ENCODE measurements at regions not wholly inside any gene's neighbourhood (a gene's known extent, or its start where the extent isn't known, plus 50 kb on each side); places are given as distances from the start of the nearest gene placed in this dataset.
"Not testable (repeated sequence)": the region's sequence is repeated elsewhere in the genome, so short reads cannot be mapped to it uniquely, and the experiment has no call there.

DNA sequence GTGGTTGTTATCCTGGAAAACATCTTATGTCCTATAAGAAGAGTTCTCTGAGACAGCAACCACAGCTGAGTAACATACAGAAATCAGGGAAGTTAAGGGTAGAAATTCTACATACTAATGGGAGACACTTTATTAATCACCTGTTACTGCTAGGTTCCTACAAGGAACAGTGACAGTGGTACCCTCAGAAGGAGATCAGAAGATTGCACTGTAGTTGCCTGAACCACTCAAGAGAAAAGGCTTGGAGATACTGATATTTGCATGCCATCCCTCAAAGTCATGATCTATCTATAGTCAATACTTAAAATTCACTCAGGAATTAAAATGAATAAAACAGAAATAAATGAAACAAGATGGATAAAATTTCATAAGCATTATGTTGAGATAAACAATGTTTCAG is 136.0 kb downstream of the LMLN start:
- DNase-seq: no peak
- Mint-ChIP-seq H3K4me3 (no peak overlapping the region), H3K36me3 (peaks cover 3% of the 10 kb centered on the region), H3K27me3 (peaks cover 27% of the 10 kb centered on the region), H3K4me1 (ENCODE audit: low read depth) (peaks cover 4% of the 10 kb centered on the region), H3K27ac (no peak overlapping the region), H3K9me3 (peaks cover 19% of the 10 kb centered on the region)
- POLR2A ChIA-PET: no interaction called here
- intact Hi-C loops (cut with micrococcal nuclease): no loop called here
- CTCF ChIA-PET: no interaction called here

DNA sequence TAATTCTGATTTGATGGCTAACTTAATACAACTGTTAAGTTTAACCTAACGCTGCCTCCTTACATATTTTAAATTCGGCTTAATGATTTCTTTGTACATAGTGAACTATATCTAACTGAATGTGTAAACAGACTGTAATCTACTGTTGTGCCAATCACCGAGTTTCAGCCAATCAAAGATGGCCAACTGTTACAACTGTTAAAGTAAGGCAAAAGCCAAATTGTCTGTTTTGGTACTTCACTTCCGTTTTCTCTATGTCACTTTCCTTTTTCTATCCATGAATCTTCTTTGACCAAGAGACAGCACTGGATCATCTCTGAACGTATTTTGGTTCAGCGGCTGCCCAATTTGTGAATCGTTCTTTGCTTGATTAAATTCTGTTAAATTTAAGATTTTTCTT is 137.0 kb downstream of the LMLN start:
- POLR2A ChIA-PET: no interaction called here
- Mint-ChIP-seq H3K27me3 (peaks cover 27% of the 10 kb centered on the region), H3K9me3 (peaks cover 19% of the 10 kb centered on the region), H3K4me1 (ENCODE audit: low read depth) (peaks cover 4% of the 10 kb centered on the region), H3K36me3 (peaks cover 3% of the 10 kb centered on the region), H3K27ac (no peak overlapping the region), H3K4me3 (no peak overlapping the region)
- intact Hi-C loops (cut with micrococcal nuclease): no loop called here
- DNase-seq: no peak
- CTCF ChIA-PET: no interaction called here

DNA sequence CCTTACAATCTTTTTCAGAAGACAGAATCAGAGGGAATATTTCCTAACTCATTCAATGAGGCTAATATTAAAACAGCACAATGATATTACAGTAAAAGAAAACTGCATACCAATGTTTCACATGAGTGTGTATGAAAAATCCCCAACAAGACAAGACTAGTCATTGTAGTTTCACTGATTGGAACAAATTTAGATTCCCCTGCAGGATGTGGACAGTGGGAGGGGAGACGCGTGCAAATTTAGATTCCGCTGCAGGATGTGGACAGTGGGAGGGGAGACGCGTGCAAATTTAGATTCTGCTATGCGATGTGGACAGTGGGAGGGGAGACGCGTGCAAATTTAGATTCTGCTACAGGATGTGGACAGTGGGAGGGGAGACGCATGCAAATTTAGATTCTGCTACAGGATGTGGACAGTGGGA is 138.7 kb downstream of the LMLN start:
- peak; percentile 49 for DNase-seq
- H3K27ac Mint-ChIP-seq; intact Hi-C loops (cut with micrococcal nuclease); H3K36me3 Mint-ChIP-seq; H3K4me1 Mint-ChIP-seq (ENCODE audit: low read depth); CTCF ChIA-PET; POLR2A ChIA-PET: not testable (repeated sequence)
- H3K27me3 Mint-ChIP-seq: peaks cover 12% of the 10 kb centered on the region
- peaks cover 24% of the 10 kb centered on the region for H3K9me3 Mint-ChIP-seq
- H3K4me3 Mint-ChIP-seq: peak overlapping the region; percentile 12

DNA sequence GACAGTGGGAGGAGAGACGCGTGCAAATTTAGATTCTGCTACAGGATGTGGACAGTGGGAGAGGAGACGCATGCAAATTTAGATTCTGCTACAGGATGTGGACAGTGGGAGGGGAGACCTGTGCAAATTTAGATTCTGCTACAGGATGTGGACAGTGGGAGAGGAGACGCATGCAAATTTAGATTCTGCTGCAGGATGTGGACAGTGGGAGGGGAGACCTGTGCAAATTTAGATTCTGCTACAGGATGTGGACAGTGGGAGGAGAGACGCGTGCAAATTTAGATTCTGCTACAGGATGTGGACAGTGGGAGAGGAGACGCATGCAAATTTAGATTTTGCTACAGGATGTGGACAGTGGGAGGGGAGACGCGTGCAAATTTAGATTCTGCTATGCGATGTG is 143.1 kb downstream of the LMLN start:
- H3K36me3 Mint-ChIP-seq; DNase-seq; intact Hi-C loops (cut with micrococcal nuclease); H3K27me3 Mint-ChIP-seq; H3K27ac Mint-ChIP-seq; POLR2A ChIA-PET; H3K4me3 Mint-ChIP-seq; CTCF ChIA-PET: not testable (repeated sequence)
- H3K9me3 Mint-ChIP-seq: peaks cover 19% of the 10 kb centered on the region
- peaks cover 16% of the 10 kb centered on the region for H3K4me1 Mint-ChIP-seq (ENCODE audit: low read depth)

DNA sequence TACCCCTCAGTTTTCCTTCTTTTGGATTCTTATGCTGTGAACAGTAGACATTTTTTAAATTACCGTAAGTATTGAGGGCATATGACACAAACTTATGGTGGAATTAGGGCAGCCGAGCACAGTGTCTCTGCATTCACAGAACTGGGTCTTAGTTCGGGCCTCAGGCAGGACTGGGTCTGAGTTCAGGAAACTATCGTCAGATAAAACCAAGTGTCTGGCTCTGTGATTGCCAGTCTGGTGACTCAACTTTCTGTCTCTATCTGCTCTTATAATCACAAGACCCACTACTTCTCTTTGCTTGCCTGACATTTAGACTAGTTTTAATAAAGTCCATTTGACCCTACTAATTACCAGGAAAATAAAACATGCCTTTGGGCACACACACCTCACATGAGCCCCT is 146.2 kb downstream of the LMLN start:
- intact Hi-C loops (cut with micrococcal nuclease): no loop called here
- Mint-ChIP-seq H3K27ac (peak overlapping the region; percentile 63), H3K9me3 (peaks cover 13% of the 10 kb centered on the region), H3K4me3 (no peak overlapping the region), H3K36me3 (peaks cover 4% of the 10 kb centered on the region), H3K4me1 (ENCODE audit: low read depth) (peaks cover 12% of the 10 kb centered on the region), H3K27me3 (peaks cover 12% of the 10 kb centered on the region)
- CTCF ChIA-PET: no interaction called here
- no peak for DNase-seq
- POLR2A ChIA-PET: no interaction called here

DNA sequence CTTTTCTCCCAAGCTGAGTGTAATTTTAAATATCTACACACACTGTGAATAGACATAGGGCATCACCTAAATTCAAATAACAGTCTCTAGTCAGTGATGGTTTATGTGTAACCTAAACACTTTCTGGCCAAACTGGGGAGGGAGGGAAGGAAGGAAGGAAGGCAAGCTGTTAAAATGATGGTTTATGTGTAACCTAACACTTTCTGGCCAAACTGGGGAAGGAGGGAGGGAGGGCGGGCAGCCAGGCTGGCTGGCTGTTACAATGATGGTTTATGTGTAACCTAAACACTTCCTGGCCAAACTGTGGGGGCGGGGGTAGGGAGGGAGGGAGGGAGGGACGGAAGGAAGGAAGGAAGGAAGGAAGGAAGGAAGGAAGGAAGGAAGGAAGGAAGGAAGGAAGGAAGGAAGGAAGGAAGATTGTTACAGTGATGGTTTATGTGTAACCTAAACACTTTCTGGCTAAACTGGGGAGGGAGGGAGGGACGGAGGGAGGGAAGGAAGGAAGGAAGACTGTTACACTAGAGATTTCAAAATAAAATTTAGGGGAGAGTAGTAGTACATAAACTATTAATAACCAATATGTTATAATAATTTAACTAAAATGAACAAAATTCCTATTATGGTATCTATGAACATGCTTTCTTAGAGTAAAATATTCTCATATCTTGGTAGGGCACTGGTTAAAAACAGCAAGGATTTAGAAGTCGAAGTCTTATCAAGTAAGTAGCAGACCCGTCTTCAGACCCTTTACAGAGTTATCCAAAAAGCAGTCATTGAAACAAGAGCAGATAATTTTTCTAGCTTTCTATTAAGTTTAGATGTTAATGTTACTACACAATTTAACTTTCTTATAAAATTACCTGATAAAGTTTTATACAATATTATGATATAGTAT is 148.1 kb downstream of the LMLN start:
- peaks cover 12% of the 10 kb centered on the region for H3K9me3 Mint-ChIP-seq
- H3K4me1 Mint-ChIP-seq (ENCODE audit: low read depth): peaks cover 15% of the 10 kb centered on the region
- H3K4me3 Mint-ChIP-seq: no peak overlapping the region
- no peak overlapping the region for H3K27ac Mint-ChIP-seq
- H3K36me3 Mint-ChIP-seq: peaks cover 4% of the 10 kb centered on the region
- no peak for DNase-seq
- CTCF ChIA-PET: no interaction called here
- POLR2A ChIA-PET: no interaction called here
- intact Hi-C loops (cut with micrococcal nuclease): no loop called here
- peaks cover 20% of the 10 kb centered on the region for H3K27me3 Mint-ChIP-seq

DNA sequence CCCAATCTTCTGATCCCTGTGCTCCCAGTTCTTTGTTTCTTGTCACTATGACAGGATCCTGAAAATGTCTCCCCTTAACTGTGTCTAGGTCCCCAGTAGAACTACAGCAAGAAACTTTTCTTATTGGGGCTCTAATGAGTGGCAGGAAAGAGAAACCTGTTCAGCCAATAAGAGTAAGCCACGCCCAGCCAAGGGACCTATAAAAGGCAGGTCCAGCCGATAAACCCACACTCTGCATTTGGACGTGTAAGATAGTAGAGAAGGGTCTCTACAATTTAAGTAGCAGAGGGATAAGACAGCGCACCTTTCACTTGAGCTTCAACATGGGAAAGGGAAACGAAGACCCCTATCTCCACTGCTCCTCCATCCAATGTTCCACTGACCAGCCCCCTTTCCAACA is 149.9 kb downstream of the LMLN start:
- ChIA-PET CTCF (no interaction called here), POLR2A (no interaction called here)
- Mint-ChIP-seq H3K27ac (no peak overlapping the region), H3K9me3 (peaks cover 8% of the 10 kb centered on the region), H3K27me3 (peaks cover 34% of the 10 kb centered on the region), H3K36me3 (peaks cover 7% of the 10 kb centered on the region), H3K4me3 (no peak overlapping the region), H3K4me1 (ENCODE audit: low read depth) (peaks cover 19% of the 10 kb centered on the region)
- intact Hi-C loops (cut with micrococcal nuclease): no loop called here
- no peak for DNase-seq

DNA sequence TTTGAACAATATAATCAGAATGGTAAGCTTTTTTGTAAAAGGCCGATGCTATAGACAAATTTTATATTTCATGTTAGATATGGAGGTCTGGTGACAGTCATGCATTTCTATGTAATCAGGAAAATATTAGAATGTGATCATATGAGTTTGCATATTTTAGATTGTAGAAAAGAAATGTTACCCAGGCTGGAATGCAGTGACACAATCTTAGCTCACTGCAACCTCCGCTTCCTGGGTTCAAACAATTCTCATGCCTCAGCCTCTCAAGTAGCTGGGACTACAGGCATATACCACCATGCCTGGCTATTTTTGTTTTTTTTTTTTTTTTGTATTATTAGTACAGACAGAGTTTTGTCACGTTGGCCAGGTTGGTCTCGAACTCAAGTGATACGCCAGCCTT is 152.0 kb downstream of the LMLN start:
- intact Hi-C loops (cut with micrococcal nuclease): no loop called here
- no peak overlapping the region for H3K4me3 Mint-ChIP-seq
- H3K27ac Mint-ChIP-seq: no peak overlapping the region
- H3K36me3 Mint-ChIP-seq: peaks cover 5% of the 10 kb centered on the region
- ChIA-PET CTCF (interaction anchor here (1.1 kb wide), 1 partner anchor 62 kb away, joined by 3 read pairs; no protein-coding TSS in a partner anchor), POLR2A (no interaction called here)
- peaks cover 42% of the 10 kb centered on the region for H3K27me3 Mint-ChIP-seq
- H3K4me1 Mint-ChIP-seq (ENCODE audit: low read depth): peaks cover 12% of the 10 kb centered on the region
- no peaks in the 10 kb centered on the region for H3K9me3 Mint-ChIP-seq
- no peak for DNase-seq

DNA sequence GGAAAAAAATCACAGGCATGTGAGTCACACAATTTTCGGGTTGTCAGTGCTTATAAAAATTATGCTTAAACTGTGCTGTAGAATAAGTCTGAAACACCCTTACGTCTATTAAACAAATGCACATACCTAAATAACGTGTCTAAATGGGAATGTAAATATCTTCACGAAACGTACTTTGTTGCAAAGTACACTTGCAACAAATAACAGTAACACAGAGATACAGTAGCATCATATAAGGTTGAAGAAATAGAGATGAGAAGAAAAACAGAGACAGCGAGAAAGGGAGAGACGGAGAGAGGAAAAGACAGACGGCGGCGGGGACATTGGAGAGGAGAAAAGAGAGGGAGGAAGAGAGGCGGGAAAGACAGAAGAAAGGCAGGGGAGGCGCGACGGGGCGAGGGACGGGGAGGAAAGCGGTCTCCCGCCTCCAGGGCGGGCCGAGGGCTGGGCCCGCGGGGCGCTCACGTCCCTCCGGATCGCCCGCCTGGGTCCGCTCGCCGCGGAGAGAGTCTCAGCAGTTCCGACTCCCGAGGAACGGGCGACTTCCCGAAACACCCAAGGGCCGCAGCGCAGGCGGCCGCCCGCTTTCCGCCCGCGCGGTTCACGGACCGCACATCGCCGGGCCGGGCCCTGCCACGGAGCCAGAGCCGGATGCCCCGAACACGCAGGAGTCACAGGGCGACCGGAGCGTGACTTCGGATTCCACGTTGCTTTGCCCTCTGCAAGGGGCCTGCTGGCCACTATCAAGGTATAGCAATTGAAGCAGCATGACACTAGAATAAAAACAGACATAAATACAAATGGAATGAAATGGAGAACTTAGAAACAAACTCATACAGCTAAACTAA is 153.4 kb downstream of the LMLN start:
- Mint-ChIP-seq H3K9me3 (no peaks in the 10 kb centered on the region), H3K4me3 (peak overlapping the region; percentile 45), H3K27ac (no peak overlapping the region), H3K36me3 (peaks cover 5% of the 10 kb centered on the region), H3K4me1 (ENCODE audit: low read depth) (peaks cover 12% of the 10 kb centered on the region), H3K27me3 (peaks cover 42% of the 10 kb centered on the region)
- ChIA-PET CTCF (no interaction called here), POLR2A (no interaction called here)
- intact Hi-C loops (cut with micrococcal nuclease): no loop called here
- DNase-seq: peak; percentile 12

DNA sequence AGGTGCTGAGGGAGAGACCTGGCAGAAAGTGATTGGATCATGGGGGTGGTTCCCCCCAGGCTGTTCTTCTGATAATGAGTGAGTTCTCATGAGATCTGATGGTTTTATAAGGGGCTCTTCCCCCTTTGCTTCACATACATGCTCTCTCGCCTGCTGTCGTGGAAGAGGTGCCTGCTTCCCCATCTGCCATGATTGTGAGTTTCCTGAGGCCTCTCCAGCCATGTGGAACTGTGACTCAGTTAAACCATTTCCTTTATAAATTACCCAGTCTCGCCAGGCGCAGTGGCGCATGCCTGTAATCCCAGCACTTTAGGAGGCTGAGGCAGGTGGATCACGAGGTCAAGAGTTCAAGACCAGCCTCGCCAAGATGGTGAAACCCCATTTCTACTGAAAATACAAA is 154.5 kb downstream of the LMLN start:
- intact Hi-C loops (cut with micrococcal nuclease); CTCF ChIA-PET; DNase-seq; H3K36me3 Mint-ChIP-seq; H3K27ac Mint-ChIP-seq; H3K9me3 Mint-ChIP-seq; POLR2A ChIA-PET; H3K4me3 Mint-ChIP-seq: not testable (repeated sequence)
- Mint-ChIP-seq H3K4me1 (ENCODE audit: low read depth) (peaks cover 12% of the 10 kb centered on the region), H3K27me3 (peaks cover 42% of the 10 kb centered on the region)

DNA sequence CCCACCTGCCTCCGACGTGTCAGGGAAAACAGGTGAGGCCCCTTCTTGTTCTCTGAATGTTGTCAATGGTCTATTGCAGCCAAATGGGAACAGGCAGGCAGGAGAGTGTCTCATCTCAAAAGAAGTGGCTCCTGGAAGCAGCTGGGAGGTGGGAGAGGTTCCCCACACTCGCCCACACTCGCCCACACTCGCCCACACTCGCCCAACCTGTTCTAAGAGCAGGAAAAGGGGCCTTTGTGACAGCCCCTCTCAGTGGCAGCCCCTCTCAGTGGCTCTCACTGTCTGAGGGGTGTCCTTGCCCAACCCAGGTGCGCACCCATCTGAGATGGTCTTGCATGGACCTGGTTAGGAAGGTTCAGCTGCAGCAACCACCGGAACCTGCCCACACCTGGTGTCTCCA is 162.2 kb downstream of the LMLN start:
- H3K36me3 Mint-ChIP-seq; intact Hi-C loops (cut with micrococcal nuclease); H3K4me1 Mint-ChIP-seq (ENCODE audit: low read depth); H3K27ac Mint-ChIP-seq; POLR2A ChIA-PET; H3K4me3 Mint-ChIP-seq; H3K9me3 Mint-ChIP-seq; CTCF ChIA-PET; DNase-seq; H3K27me3 Mint-ChIP-seq: not testable (repeated sequence)

DNA sequence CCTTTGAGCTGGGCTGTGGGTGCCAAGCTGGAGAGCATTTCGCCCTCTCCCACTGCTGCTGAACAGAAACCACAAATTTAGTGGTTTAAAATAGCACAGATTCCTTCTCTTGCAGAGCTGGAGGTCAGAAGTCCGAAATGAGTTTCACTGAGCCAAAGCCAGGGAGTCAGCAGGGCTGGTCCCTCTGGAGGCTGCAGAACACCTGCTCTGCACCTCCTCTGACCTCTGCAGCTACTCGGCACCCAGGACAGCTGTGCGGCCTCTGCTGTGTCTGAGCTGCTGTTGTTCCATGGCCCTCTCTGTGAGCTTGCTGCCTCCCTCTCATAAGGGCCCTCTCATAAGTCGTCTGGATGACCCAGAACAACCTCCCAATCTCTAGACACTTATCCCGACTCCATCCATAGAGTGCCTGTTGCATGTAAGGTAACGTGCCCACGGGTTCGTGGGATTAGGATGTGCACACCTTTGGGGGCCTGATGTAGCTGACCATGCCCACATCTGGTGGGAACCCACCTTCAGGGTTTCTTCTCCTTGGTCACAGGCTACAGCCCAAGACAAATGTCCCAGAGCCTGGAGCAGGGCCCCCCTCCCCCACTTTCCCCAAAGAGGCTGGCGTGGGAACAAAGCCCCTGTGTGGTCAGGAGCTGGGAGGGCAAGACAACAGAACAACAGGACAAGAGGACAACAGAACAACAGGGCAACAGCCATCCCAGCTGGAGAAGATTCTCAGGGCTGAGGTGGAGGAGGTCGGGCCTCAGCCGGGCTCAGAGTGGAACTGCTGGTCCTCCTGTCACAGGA is 177.2 kb downstream of the LMLN start:
- H3K27me3 Mint-ChIP-seq; POLR2A ChIA-PET; DNase-seq; H3K4me3 Mint-ChIP-seq; H3K4me1 Mint-ChIP-seq (ENCODE audit: low read depth); H3K36me3 Mint-ChIP-seq; H3K27ac Mint-ChIP-seq; H3K9me3 Mint-ChIP-seq; CTCF ChIA-PET; intact Hi-C loops (cut with micrococcal nuclease): not testable (repeated sequence)
